Stimulated activated CD8-positive, alpha-beta memory T cell treated with anti-CD3 and anti-CD28 coated beads, Interleukin-7, amount 100 ng/mL, for 4 hours (primary cell): ENCODE measurements at regions not wholly inside any gene's neighbourhood (a gene's known extent, or its start where the extent isn't known, plus 50 kb on each side); places are given as distances from the start of the nearest gene placed in this dataset.
"Not testable (repeated sequence)": the region's sequence is repeated elsewhere in the genome, so short reads cannot be mapped to it uniquely, and the experiment has no call there.

Experiments used
- DNase-seq, 2 donors: peaks; one replicate each; pipeline ENCODE4 v3.0.0-alpha.2; 2020; ENCODE audit warnings: low read depth in 2 of 2

GRCh38 chr2:144125751-144126150 lies 394.2 kb downstream of the ZEB2 start:
- DNase-seq: no peak

GRCh38 chr2:144124882-144125281 lies 395.0 kb downstream of the ZEB2 start:
- DNase-seq: no peak

GRCh38 chr2:144120487-144120886 lies 399.4 kb downstream of the ZEB2 start:
- no peak for DNase-seq

- DNase-seq: no peak
Measured at GRCh38 chr2:144117086-144117485, 402.8 kb downstream of the ZEB2 start.

GRCh38 chr2:144115739-144116291 lies 404.1 kb downstream of the ZEB2 start:
- no peak for DNase-seq

GRCh38 chr2:144114760-144115159 lies 405.2 kb downstream of the ZEB2 start:
- DNase-seq: no peak

- no peak for DNase-seq
Measured at GRCh38 chr2:144111437-144111836, 408.5 kb downstream of the ZEB2 start.

- DNase-seq: not testable (repeated sequence)
Measured at GRCh38 chr2:144106104-144106503, 413.8 kb downstream of the ZEB2 start.

GRCh38 chr2:144102386-144102785 lies 417.5 kb downstream of the ZEB2 start:
- DNase-seq: no peak

- no peak for DNase-seq
Measured at GRCh38 chr2:144099780-144100377, 420.0 kb downstream of the ZEB2 start.

- no peak for DNase-seq
Measured at GRCh38 chr2:144099340-144099739, 420.6 kb downstream of the ZEB2 start.

- DNase-seq: no peak
Measured at GRCh38 chr2:144097440-144098225, 422.3 kb downstream of the ZEB2 start.

GRCh38 chr2:144096531-144096930 lies 423.4 kb downstream of the ZEB2 start:
- DNase-seq: no peak

GRCh38 chr2:144094408-144095151 lies 425.3 kb downstream of the ZEB2 start:
- no peak for DNase-seq

GRCh38 chr2:144091622-144092021 lies 428.3 kb downstream of the ZEB2 start:
- no peak for DNase-seq

GRCh38 chr2:144088863-144089262 lies 431.1 kb downstream of the ZEB2 start:
- no peak for DNase-seq

GRCh38 chr2:144086965-144087364 lies 433.0 kb downstream of the ZEB2 start:
- no peak for DNase-seq

GRCh38 chr2:144085016-144085415 lies 434.9 kb downstream of the ZEB2 start:
- no peak for DNase-seq

- DNase-seq: no peak
Measured at GRCh38 chr2:144084114-144084661, 435.7 kb downstream of the ZEB2 start.

- no peak for DNase-seq
Measured at GRCh38 chr2:144083211-144083610, 436.7 kb downstream of the ZEB2 start.

- no peak for DNase-seq
Measured at GRCh38 chr2:144082777-144083176, 437.1 kb downstream of the ZEB2 start.

GRCh38 chr2:144082327-144082726 lies 437.6 kb downstream of the ZEB2 start:
- no peak for DNase-seq
